ENCODE measurements at regions not wholly inside any gene's neighbourhood (a gene's known extent, or its start where the extent isn't known, plus 50 kb on each side); places are given as distances from the start of the nearest gene placed in this dataset.
"Not testable (repeated sequence)": the region's sequence is repeated elsewhere in the genome, so short reads cannot be mapped to it uniquely, and the experiment has no call there.

DNA sequence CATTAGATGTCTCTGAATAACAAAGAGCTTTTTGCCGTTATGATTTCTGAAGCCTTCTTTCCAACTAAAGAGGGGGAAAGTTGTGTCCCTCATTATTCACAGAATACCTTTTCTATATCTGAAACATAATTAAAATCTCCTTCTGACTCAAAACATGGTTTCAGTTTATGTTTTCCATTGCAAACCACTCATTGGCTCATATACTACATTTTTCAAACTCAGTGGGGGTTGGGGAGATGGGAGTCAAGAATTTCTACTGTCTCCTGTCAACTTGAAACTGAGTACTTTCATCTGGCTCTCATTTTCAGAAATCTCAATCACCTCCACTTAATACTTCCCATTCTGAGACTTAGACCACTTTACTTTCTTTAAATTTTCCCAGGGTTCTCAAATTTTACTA is 1839.5 kb upstream of the PCDH10 start:
- DNase-seq (ENCODE audit: low spot score), result no peak

DNA sequence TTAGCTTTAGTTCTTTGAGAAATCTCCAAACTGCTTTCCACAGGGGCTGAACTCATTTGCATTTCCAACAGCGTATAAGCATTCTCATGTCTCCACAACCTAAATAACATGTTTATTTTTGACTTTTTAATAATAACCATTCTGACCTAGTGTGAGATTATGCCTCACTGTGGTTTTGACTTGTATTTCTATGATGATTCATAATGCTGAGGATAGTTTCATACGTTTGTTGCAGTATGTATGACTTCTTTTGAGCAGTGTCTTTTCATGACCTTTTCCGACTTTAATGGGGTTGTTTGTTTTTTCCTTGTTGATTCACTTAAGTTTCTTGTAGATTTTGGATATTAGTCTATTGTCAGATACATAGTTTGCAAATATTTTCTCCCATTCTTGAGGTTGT is 1833.0 kb upstream of the PCDH10 start:
- no peak for DNase-seq (ENCODE audit: low spot score)

DNA sequence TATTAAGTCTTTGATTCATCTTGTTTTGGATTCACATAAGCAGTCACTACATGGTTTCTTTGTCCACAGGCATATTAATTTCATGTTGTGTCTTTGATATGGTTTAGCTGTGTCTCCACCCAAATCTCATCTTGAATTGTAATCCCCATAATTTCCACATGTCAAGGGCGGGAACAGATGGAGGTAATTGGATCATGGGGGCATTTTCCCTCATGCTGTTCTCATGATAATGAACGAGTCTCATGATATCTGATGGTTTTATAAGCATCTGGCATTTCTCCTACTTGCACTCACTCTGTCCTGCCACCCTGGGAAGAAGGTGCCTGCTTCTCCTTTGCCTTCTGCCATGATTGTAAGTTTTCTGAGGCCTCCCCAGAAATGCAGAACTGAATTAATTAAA is 1811.2 kb upstream of the PCDH10 start:
- DNase-seq (ENCODE audit: low spot score), result no peak

DNA sequence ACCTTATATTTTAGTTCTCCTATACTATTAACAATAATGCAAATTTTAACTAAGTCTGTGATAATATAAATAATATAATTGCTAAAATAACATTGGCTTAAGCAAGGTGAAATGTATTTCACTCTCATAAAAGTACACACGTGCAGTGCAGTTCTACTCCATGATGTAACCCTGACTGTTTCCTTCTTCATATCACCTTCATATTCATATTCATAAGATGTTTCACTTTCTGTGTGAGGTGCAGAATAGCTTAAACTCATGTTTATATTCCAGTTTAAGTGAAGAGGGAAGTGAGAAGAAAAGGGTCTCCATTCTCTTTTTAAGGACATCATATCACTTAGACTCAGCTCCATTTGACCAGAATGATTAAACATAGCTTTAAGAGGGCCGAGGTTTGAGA is 1810.0 kb upstream of the PCDH10 start:
- no peak for DNase-seq (ENCODE audit: low spot score)

DNA sequence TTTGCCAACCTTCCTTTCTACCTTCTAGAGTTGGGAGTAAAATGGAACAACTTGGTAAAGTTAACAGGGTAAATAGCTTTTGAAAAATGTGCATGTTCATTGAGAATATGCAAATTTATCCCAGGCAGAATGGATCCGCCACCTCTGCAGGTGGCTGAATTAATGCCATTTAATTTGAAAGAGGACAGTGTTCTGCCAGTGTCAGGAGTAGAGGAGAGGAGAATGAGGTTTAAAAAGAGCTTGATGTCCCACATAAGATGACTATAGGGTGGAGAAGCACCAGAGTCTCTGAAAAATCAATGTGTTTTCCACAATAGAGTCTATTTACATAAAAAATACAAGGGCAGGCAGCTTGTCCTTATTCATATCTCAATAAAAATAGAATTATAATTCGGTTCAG is 1804.3 kb upstream of the PCDH10 start:
- no peak for DNase-seq (ENCODE audit: low spot score)

DNA sequence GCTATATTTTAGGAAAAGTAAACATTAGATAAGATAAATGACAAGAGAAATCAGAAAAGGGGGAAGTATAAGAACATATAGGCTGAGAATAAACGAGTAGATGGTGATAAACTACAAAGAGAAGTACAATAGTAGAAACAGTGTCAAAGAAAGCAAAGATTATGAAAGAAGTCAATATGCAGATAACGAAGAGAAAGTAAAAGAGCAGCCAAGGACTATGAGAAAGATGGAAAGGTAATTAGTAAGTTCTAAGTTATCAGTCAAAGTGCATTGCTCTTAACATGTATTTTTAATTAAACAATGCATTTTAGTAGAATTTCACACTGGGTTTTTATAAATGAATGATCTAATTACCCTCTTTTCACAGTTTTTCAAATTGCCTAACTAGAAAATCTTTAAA is 1801.3 kb upstream of the PCDH10 start:
- DNase-seq (ENCODE audit: low spot score), result no peak

DNA sequence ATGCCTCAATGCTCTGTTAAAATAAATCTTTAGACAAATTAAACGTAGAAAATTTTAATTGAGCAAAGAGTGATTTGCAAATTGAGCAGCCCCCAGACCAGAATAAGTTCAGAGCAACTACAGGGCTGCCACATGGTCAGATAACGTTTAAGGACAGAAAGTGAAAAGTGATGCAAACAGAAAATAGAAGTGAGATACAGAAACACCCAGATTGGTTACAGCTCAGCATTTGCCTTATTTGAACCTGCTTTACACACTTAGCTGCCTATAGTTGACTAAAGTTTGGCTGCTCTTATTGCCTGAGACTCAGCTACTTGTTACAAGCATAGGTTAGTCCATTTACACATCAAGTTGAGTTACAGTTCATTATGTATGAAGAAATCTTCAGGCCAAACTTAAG is 1800.8 kb upstream of the PCDH10 start:
- no peak for DNase-seq (ENCODE audit: low spot score)

DNA sequence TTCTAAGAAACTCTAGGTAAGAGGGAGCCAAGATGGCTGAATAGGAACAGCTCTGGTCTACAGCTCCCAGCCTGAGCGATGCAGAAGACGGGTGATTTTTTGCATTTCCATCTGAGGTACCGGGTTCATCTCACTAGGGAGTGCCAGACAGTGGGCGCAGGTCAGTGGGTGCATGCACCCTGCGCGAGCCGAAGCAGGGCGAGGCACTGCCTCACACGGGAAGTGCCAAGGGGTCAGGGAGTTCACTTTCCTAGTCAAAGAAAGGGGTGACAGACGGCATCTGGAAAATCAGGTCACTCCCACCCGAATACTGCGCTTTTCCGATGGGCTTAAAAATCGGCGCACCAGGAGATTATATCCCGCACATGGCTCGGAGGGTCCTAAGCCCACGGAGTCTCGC is 1796.7 kb upstream of the PCDH10 start:
- DNase-seq (ENCODE audit: low spot score), result not testable (repeated sequence)

DNA sequence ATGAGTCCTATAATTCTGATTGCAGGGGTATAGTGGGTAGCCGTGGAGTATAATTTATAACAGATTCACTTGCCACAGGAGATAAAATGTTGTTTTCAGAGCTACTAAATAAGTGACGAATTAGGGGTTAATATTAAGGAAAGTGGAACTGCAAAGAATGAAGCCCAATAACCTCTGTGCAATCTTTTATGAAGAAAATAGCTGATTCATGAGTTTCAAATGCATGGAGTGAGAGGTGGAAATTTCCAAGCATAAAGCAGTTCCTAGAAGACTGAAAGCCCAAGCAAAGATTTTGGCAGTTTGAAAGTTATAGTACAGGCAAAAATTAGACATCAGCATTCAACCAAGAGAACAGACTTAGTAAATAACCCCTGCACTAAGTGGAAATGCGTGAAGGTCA is 1782.4 kb upstream of the PCDH10 start:
- DNase-seq (ENCODE audit: low spot score), result no peak

DNA sequence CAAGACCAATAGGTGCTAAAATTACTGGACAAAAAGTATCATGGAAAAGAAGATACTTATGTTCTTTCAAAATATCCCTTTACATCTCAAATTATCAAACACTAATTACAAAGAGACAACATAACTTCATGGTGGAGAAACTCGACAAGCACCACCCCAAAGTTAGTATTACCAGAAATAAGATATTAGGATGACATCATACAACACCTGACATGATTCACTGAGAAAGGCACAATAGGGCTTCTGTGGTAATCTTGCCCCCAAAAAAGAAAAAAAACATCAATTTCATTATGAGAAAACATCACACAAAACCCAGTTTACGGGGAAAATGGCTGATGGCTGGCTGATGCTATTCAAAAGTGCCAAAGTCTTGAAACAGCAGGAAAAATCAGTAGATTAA is 1781.7 kb upstream of the PCDH10 start:
- DNase-seq (ENCODE audit: low spot score), result no peak

DNA sequence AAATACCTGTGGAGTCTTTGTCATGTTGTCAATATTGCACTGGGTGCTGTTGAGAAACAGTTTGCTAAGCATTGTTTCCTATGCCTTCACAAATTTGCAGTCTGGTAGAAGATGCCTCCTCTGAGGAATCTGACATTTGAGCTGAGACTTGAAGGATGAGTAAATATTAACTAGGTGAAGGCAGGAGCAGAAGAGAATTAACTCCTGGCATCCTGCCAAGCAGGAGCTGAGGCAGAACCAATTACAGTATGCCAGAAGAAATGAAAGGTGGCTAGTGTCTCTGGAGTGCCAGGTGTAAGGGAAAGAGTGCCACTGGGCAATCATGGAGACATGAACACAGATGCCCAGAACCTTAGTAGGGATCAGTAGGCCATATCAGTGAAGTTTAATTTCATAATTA is 1778.2 kb upstream of the PCDH10 start:
- DNase-seq (ENCODE audit: low spot score), result peak; percentile 10

DNA sequence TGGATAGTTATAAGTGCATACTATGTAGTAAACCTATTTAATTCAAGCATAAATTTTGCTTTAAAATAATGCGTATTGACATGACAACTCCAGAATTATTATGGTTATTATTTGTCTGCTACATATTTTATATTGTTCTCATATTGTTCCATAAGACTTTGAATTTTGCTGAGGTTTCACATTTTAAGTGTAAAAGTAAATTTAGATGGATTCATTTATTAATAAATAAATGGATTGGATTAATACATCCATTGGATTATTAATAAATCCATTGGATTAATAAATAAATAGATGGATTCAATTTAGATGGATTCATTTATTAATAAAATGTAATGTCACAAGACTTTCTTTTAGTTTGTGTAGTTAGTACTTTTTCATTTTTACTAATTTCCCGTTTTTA is 1768.0 kb upstream of the PCDH10 start:
- DNase-seq (ENCODE audit: low spot score), result no peak

DNA sequence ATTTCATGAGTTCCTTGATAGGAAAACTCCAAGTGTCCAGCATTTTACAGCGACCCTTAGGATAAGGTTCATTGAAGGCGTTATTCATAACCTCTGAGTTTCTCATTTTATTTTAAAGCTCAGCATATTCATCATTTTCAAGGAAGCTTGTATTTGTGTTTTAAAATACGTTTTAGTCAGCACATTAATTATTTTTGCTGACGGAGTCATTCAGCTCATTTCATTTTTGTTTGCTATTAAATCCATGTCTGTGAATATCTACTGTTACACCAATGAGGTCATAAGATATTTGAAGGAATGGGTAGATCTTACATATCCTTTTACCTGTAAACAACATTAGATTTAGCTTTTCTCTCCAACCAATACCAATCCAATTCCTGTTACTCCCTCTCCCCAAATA is 1766.3 kb upstream of the PCDH10 start:
- no peak for DNase-seq (ENCODE audit: low spot score)

DNA sequence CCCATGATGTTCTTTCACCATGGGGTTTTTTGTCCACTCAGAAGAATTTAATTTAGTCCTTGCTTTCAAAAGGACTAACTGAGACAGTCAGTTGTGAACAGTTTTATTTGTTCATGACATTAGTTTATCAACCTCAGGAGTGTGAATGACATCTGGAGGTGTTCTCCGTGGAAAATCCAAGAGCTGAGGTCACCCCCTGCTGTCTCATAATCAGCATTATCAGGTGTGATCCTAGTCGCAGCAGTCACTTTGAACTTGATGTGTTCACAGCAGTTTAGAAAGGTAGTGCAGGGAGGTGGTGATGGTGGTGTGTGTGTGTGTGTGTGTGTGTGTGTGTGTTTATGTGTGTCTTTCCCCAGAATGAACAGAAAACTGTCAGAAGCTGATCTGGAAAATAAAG is 1760.8 kb upstream of the PCDH10 start:
- no peak for DNase-seq (ENCODE audit: low spot score)

DNA sequence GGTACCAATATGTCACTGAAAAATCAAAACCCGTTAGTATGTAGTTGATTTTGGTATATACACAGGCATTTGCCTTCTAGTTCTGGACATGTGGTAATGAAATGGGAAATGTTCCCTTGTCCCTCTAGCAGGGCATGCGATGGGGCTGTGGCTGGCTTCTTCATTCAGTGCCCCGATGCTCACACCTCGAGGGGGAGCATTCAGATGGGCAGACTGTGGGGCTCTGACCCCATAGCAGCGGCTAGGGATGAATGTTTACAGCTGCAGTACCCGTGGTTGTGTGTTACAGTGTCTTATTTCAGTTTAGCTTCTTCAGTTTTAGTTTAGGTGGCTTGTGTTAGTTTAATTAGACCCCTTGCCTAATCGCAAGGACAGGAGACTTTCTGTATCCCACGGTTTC is 1741.0 kb upstream of the PCDH10 start:
- DNase-seq (ENCODE audit: low spot score), result no peak

DNA sequence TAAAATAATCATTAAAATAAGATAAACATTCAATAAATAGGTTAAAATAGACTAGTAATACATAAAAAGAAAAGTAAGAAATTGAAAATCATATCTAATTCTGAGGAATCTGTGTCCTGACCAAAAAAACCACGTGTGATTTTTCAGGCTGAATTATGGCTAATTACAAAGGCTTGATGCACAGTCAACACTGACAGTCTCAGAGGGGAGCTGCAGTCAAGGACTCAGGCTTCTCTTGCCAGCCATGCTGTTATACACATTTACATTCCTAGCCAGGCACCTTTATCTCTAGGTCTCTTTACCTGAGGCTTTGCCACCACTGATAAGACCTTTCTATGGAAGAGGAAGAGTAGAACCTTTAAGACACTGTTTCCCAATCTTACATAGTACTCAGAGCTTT is 1737.7 kb upstream of the PCDH10 start:
- DNase-seq (ENCODE audit: low spot score), result no peak

DNA sequence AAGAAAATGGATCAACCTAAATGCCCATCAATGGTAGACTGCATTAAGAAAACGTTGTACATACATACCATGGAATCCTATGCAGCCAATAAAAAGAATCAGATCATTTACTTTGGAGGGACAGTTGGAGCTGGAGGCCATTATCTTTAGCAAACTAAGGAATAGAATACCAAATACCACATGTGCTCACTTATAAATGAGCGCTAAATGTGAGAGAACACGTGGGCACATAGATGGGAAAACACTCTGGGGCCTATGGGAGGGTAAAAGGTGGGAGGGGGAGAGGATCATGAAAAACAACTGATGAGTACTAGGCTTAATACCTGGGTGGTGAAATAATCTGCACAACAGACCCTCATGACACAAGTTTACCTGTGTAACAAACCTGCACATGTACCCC is 1729.9 kb upstream of the PCDH10 start:
- DNase-seq (ENCODE audit: low spot score), result no peak

DNA sequence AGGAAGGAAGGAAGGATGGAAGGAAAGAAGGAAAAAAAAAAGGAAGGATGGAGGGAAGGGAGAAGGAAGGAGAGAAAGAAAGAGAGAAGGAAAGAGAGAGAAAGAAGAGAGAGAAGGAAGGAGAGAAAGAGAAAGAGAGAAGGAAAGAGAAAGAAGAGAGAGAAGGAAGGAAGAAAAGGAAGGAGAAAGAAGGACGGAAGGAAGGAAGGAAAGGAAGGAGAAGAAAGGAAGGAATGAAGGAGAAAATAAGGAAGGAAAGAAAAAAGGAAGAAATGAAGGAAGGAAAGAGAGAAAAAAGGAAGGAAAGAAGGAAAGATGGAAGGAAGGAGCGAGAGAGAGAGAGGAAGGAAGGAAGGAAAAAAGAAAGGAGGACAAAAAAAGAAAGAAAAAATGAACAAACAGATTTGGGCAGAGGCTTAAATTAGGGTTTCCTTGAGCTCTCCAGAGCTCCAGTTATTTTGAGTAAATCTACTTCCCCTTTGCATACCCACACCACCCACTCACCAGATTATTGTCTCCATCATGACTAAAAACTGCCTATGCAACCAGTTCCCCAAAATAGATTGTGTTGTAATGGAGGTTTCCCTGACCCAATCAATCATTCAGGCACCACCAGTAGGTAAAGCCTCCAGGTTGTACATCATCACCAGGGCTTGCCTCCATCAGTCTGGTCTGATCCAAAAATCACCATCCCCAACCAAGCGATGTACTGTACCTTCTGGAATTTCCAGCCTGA is 1722.9 kb upstream of the PCDH10 start:
- no peak for DNase-seq (ENCODE audit: low spot score)

DNA sequence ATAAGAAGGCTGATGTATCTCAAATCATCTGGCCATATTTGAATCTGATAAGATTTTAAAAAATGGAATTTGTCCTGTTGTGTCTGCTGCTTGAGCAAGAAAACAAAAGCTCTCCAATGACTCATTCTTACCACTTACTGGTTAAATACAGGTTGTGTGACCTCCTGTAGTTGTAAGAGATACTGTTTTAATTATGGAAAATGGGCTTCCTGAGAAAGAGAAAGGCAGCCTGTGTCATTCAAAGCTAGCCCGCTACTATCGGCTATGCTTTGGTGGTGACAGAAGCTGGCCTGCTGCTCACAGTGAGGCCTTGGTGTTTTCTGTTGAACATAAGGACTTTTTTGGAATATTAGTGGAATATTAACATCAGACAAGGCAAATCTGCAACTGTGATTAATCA is 1722.1 kb upstream of the PCDH10 start:
- DNase-seq (ENCODE audit: low spot score), result no peak

DNA sequence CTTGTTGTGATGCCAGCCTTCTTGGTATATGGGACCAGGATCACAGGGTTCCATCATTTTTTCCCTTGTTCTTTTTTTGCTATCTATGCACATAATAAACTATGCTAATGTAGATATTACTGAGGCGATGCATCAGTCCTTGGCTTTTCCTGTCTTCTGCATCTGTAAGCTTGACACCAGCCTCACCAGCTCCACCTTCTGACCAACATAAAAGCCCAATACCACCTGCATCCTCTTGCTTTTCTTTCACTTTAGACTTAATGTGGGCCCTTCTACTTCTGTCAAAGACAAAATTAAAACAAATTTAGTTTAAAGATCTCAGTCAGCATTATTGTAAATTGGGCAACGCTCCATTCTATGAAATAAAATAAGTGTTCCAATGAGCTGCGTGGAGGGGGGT is 1718.8 kb upstream of the PCDH10 start:
- DNase-seq (ENCODE audit: low spot score), result peak; percentile 32

DNA sequence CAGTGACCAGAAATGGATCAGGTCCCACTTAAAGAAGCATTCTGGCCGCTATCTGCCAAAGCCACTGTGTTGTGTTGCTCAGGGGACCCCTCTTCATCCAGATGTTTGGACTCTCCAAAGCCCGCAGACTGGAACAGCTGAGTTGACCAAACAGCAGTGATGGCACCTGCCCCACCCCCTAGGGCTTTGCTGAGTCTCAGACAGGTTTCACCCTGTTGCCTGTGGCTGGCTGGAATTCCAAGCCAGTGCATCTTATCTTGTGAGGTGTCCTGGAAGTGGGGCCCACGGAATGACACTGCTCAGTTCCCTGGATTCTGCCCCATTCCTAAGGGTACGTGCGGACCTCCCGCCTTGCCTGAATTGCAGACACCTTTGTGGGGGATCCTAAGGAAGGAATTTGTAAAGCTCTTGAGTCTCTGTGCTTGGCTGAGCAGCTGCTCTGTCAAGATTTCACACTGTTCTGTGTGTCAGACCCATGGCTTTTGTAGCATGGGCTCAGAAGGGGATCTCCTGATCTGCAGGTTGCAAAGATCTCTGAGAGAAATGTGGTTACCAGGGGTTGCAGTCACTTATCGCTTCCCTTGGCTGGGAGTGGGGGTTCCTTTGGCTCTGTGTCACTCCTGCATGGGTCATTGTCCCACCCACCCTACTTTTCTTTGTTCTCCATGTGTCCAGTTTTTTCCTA is 1707.9 kb upstream of the PCDH10 start:
- DNase-seq (ENCODE audit: low spot score), result no peak

DNA sequence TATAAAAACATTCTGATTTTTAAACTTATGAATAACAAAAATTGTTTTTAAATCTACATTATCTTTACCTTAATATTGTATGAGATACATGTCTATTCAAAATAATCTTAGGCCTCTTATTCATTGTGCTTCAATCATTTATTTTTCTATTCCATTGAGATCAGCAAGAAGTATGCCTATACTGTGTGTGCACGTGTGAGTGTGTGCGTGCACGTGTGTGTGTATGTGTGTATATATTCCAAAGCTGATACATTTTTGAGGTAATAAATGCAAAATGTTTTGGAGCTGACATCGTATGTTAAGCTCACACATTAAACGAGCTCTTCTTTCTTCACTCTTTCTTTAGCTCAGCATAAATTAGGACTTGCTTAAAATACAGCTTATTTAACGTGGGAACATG is 1701.2 kb upstream of the PCDH10 start:
- no peak for DNase-seq (ENCODE audit: low spot score)

DNA sequence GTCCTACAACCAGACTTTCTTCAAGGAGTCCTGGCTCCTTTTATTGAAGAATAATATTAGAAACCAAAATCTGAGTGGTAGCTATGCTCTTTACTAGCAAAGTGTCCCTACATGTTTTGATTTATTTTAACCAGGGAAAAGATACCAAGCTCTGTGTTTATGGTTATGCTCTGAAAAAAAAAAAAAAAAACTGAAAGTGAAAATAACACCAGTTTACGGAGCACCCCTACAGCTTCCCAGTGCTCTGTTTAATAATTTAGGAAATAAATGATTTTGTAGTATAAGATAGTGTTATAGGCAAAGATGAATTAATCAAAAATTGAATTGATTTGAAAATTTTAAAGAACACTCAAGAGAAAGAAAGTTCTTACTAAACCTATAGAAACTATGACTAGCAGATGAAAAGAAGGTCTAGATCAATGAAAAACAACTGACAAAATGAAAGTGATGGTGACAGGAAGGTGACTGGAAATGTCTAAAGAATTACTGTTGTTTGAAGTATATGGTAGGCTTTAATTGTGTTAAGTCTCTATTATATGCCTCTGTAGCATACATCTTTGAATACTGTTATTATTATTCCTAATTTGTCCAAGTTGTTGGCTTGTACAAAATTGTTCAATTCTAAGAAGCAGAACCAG is 1698.4 kb upstream of the PCDH10 start:
- DNase-seq (ENCODE audit: low spot score), result no peak
